Amniotic epithelial cell (primary cell): ENCODE measurements at regions not wholly inside any gene's neighbourhood (a gene's known extent, or its start where the extent isn't known, plus 50 kb on each side); places are given as distances from the start of the nearest gene placed in this dataset.
"Not testable (repeated sequence)": the region's sequence is repeated elsewhere in the genome, so short reads cannot be mapped to it uniquely, and the experiment has no call there.

ENCODE experiments used
- DNase-seq: peaks from one replicate; pipeline ENCODE4 v3.0.0-alpha.2; 2010; ENCODE audit warnings: low read depth

DNA sequence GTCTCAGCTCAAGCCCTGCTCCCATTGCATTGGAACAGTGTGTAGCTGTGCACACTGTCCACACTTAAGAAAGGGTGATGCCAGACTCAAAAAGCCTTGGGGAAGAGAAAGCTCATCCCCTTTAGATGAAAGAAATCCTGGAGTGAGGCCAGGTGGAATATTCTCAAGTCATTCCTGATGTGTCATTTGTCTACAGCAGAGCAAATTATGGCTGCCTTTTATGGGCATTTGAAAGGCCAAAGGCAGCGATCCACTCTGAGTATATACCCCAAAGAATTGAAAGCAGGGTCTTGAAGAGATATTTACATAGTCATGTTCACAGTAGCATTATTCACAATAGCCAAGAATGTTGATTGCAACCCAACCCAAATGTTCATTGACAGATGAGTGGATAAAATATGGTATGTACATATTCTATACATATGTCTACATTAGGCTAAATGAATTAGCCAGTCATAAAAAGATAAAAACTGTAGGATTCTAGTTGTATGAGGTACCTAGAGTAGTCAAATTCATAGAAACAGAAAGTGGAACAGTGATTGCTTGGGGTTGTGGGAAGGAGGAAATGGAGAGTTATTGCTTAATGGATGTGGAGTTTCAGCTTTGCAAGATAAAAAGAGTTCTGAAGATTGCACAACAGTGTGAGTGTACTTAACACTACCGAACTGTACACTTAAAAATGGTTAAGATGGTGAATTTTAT lies 214.9 kb downstream of the KCNRG start:
- peak; percentile 94 for DNase-seq

DNA sequence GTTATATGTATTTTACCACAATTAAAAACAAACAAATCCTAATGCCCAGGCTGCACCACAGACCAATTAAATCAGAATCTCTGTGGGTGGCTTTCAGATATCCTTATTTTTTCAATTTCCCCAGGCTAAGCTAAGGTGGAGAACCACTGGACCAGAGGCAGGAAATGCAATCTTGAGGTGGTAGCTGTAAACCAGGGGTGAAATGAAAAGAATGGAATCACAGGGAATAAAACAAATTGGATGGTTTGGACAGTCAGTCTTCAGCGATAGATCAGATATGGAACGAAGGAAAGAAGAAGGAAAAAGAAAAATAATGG lies 215.4 kb downstream of the KCNRG start:
- DNase-seq, result no peak

DNA sequence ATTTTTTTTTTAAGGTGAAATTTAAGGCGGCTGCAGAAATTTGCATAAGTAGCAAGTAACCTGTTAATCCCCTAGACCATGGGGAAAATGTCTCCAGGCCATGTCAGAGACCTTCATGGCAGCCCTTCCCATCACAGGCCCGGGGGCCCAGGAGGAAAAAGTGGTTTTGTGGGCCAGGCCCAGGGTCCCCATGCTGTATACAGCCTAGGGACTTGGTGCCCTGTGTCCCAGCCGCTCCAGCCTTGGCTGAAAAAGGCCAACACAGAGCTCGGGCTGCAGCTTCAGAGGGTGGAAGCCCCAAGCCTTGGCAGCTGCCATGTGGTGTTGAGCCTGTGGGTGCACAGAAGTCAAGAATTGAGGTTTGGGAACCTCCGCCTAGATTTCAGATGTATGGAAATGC lies 218.3 kb downstream of the KCNRG start:
- DNase-seq, result not testable (repeated sequence)

DNA sequence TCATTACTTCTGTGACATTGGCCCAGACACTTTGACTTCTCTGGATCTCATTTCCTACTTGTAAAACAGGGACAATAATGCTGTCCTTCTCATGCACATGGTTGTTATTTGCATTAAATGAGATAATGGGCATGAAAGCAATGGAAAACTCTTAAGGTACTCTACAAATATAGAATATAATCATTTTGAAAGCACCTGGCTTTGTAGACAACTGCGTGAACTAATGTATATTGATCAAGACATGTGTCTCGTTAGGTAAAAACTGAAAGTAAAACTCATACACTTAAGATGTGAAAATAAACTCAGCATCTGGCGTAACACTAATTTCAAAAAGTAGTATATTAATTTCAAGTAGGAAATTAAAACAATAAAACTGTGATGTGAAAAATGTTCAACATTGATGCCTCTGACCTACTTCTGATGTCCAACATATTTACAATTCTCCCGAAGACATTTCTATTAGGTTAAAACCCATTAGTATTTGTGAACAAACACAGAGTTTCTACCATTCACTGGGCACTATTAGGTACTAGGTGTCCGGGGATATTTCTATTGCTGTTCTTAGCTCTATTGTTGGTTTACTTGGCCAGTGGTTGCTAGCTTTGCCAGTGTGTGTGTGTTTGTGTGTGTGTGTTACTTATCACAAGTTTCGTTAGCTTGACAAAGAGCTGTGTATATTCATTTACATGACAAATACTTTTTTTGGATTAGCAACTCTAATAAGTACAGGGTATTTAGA lies 220.5 kb downstream of the KCNRG start:
- no peak for DNase-seq

GRCh38 chr13:50236898-50237318 lies 221.7 kb downstream of the KCNRG start:
- peak; percentile 46 for DNase-seq

DNA sequence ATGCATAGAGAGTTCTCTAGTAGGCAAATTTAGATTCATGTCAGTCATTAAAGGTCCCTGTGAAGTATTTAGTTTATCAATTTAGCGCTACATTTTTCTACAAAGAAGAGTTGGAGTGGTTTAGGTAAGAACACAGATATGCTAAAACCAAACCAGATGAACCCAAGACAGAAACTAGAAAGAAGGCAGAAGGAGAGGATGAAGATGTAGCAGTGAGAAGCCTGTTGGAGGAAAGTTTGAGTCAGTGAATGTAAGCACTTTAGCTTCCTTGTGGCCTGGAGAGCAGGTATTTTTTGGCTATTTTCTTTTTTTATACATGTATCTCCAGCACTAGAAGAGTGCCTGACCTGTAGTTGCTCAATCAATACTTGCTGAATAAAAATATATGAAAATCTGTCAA lies 223.7 kb downstream of the KCNRG start:
- no peak for DNase-seq

GRCh38 chr13:50241479-50241878 lies 226.2 kb downstream of the KCNRG start:
- DNase-seq, result no peak

DNA sequence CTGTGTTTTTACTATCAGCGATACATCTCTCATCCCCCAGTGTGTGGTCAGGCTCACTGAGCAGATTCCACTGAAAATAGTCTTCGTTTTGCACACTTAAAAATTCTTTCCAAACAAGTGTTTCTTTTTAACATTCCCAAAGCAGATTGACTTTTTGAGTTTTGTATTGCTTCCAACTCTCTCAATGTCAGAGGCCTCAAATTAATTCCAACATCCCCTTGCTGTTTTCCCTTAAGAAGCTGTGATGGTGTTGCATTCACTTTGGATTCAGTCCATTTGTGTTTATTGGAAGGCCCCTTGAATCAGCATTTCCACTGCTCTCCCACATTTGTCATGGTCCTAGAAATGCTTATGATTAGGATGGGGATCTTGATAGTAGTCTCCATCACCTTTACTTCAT lies 228.7 kb downstream of the KCNRG start:
- no peak for DNase-seq

DNA sequence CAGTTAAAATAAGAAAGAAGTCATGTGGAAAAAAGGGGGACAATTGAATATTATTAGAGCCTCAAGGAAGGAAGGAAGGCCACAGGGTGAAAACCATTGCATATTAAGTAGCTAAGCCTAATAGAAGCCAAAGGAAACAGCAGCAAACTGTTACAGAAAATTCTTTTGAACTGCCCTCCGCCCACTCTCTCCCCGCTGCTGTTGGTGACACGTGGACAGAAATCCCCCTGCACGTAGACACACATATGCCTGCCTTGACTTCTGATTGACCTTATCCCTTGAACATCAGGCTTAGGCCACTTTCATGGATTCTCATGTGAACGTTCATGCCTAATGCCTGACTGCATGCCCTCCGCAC lies 229.1 kb downstream of the KCNRG start:
- no peak for DNase-seq

- peak; percentile 88 for DNase-seq
Observed at GRCh38 chr13:50244713-50245574, 229.7 kb downstream of the KCNRG start.

GRCh38 chr13:50247223-50247622 lies 232.0 kb downstream of the KCNRG start:
- no peak for DNase-seq

DNA sequence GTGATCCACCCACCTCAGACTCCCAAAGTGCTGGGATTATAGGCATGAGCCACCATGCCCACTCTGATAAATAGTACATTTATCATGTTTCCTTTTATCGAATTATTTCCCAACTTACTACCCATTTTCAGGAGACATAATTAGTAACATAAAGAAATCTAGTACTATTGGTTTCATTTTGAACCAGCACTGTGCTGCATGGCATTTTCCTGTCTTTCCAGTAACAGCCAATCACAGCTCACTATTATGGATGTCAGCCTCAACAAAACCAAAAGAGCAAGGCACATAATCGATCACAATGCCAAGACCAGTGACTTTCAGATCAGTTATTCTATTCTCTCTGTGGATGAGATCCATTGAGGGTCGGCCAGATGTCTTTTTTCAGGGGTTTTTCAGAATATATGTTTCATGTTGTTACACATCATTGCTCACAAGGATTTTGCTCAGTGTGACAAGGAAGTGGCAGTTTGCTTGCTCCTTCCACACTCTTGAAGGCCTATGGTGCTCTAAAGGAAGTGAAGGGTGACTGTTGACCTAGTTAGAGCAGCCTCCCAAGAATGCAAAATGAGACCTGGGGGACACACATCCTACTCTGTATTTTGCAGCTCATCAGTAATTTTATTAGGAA lies 233.4 kb downstream of the KCNRG start:
- no peak for DNase-seq

DNA sequence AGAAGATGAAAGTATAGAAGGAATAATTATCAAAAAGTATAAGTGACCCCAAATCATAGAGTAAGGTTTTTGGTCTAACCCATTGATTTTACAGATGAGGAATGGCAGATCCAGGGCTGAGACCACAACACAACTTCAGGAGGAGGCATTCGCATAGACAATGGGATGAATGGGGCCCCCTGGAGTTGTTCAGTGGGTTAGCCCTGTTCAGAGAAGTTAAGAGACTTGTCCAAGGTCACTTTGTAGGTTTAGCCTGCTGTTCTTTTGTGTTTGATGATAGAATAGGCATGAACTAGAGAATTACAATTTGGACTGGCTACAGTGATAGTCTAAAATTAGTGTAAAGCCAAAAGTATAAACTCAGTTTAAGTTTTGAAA lies 233.9 kb downstream of the KCNRG start:
- DNase-seq, result no peak

- DNase-seq, result no peak
Observed at GRCh38 chr13:50250401-50250800, 235.2 kb downstream of the KCNRG start.

GRCh38 chr13:50255639-50256038 lies 240.4 kb downstream of the KCNRG start:
- DNase-seq, result no peak

DNA sequence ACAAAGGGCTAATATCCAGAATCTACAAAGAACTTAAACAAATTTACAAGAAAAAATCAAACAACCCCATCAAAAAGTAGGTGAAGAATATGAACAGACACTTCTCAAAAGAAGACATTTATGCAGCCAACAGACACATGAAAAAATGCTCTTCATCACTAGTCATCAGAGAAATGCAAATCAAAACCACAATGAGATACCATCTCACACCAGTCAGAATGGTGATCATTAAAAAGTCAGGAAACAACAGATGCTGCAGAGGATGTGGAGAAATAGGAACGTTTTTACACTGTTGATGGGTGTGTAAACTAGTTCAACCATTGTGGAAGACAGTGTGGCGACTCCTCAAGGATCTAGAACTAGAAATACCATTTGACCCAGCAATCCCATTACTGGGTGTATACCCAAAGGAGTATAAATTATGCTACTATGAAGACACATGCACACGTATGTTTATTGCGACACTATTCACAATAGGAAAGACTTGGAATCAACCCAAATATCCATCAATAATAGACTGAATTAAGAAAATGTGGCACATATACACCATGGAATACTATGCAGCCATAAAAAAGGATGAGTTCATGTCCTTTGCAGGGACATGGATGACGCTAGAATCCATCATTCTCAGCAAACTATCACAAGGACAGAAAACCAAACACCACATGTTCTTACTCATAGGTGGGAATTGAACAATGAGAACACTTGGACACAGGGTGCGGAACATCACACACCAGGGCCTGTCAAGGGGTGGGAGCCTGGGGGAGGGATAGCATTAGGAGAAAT lies 241.5 kb downstream of the KCNRG start:
- not testable (repeated sequence) for DNase-seq

DNA sequence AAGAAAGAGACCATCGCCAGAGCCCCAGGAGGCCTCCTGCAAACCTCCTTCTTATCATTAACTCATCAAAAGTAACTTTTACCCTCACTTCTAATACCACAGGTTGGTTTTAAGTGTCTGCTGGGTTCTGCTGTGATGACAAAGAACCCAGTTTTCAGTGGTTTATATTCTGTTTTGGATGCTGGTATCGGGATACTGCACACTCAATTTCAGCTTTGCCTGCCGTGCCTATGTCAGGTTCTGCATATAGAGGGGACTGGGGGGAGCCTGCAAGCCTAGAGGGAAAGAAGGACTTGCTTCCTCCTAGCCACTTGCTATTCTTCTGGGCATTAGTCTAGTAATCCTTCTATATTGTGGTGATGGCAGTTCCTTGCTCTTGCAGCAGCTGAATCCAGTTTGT lies 242.4 kb downstream of the KCNRG start:
- no peak for DNase-seq

GRCh38 chr13:50261130-50261901 lies 246.1 kb downstream of the KCNRG start:
- DNase-seq, result no peak

DNA sequence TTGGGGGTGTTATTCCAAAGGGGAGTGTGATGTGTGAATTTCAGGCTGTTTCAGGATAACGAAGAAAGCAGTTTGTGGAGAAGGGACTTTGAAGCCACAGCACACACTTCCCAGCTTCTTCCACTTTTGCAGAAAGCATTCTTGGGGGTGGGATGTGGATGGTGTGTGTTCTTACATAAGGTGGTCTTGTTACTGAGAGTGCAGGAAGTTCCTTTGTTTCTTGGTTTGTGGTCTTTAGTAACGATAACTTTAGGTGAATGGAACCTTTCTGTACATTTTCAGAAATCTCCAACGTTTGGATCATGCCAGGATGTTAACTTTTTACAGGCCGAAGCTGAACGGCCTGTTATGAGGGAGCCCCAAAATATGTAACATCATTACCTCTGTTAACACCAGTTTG lies 251.8 kb downstream of the KCNRG start:
- DNase-seq, result no peak

- no peak for DNase-seq
Observed at GRCh38 chr13:50267917-50268316, 252.7 kb downstream of the KCNRG start.

GRCh38 chr13:50268500-50268899 lies 253.3 kb downstream of the KCNRG start:
- DNase-seq, result peak; percentile 51
